ENCODE measurements at regions not wholly inside any gene's neighbourhood (a gene's known extent, or its start where the extent isn't known, plus 50 kb on each side); places are given as distances from the start of the nearest gene placed in this dataset.
A peak's percentile ranks its signal among the peaks of the same experiment; 100 is the strongest.

DNA sequence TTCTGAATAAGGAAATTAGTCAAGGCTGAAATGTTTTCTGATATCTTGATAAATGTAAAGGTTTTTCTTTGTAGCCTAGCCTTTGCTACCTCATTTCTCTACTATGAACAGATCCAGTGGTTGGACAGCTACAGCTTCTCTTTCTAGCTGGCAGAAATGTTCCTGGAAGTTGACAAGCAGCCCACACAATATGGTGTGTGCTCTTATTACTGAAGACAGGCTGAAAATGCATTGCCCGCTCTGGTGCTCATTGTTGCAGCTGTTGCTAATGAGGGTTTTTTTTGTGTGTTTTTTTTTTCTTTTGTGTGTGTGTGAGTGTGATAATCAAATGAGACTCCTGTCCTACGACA, 844.3 kb upstream of the SEMA6D start:
- Histone ChIP-seq H2BK120ac (replicated peaks; ENCODE audit: low read depth, low read length) (no peak overlapping the region), H3K79me1 (ENCODE audit: low read depth, low read length) (no peaks in the 10 kb centered on the region), H3K14ac (ENCODE audit: insufficient read length) (no peak overlapping the region), H2BK20ac (ENCODE audit: low read length) (no peak overlapping the region), H3K9ac (replicated peaks in 1 of 4; ENCODE audit: extremely low read depth in 1 of 4, low read depth in 3 of 4, low read length in 3 of 4) (no peak overlapping the region), H2BK15ac (ENCODE audit: low read length) (no peak overlapping the region), H3K4me1 (replicated peaks in 1 of 4; ENCODE audit: control insufficient read depth in 3 of 4, insufficient read depth in 4 of 4, low read length in 3 of 4) (no peaks in the 10 kb centered on the region), H4K91ac (replicated peaks; ENCODE audit: insufficient read length, low read length) (no peak overlapping the region), H4K20me1 (replicated peaks in 1 of 2; ENCODE audit: control insufficient read depth in 1 of 2, insufficient read depth in 2 of 2, low read length in 2 of 2) (no peaks in the 10 kb centered on the region), H4K5ac (ENCODE audit: insufficient read length, low read depth, low read length) (no peak overlapping the region), H3K79me2 (ENCODE audit: control insufficient read depth in 1 of 2, insufficient read depth in 2 of 2, low read length in 2 of 2) (no peaks in the 10 kb centered on the region), H2AK5ac (ENCODE audit: low read depth, low read length) (no peak overlapping the region), H3K23ac (ENCODE audit: insufficient read length) (no peak overlapping the region), H3K36me3 (ENCODE audit: control insufficient read depth in 2 of 4, insufficient read depth in 4 of 4, low read length in 3 of 4) (no peaks in the 10 kb centered on the region), H3K4me2 (ENCODE audit: insufficient read depth in 1 of 2, low read depth in 2 of 2, low read length in 2 of 2) (no peak overlapping the region), H3K4me3 (ENCODE audit: extremely low read depth in 1 of 4, insufficient read depth in 2 of 4, low read depth in 3 of 4, low read length in 4 of 4) (no peak overlapping the region), H3K27me3 (replicated peaks in 1 of 4; ENCODE audit: control insufficient read depth in 3 of 4, extremely low read depth in 1 of 4, insufficient read depth in 3 of 4, low read length in 3 of 4) (no peaks in the 10 kb centered on the region), H3K56ac (replicated peaks; ENCODE audit: insufficient read length, low read depth, low read length) (no peak overlapping the region), H3K18ac (ENCODE audit: extremely low read depth, low read length) (no peak overlapping the region), H2BK5ac (ENCODE audit: low read depth, low read length) (no peak overlapping the region), H2BK12ac (ENCODE audit: low read depth, low read length) (no peak overlapping the region), H3K23me2 (ENCODE audit: low read depth, low read length) (no peaks in the 10 kb centered on the region), H2AFZ (ENCODE audit: low read length) (peak overlapping the region; percentile 94; the same call in 1 of the 2 replicates), H3K4ac (replicated peaks; ENCODE audit: insufficient read length, low read depth, low read length) (no peak overlapping the region), H4K8ac (ENCODE audit: extremely low read depth, insufficient read depth, low read length) (no peak overlapping the region), H3K9me3 (ENCODE audit: insufficient read depth in 2 of 2, low read depth in 1 of 2, low read length in 1 of 2) (no peaks in the 10 kb centered on the region), H3K27ac (ENCODE audit: low read depth, low read length) (no peak overlapping the region)
- TF ChIP-seq BRCA1 (IDR thresholded peaks at IDR 0.05; ENCODE audit: low read depth, low read length) (no peak), CBX5 (IDR thresholded peaks at IDR 0.05; ENCODE audit: low read depth, low read length) (no peak), CTBP2 (IDR thresholded peaks at IDR 0.05; ENCODE audit: borderline replicate concordance, insufficient read depth, insufficient read length, low read length) (no peak), KDM4A (IDR thresholded peaks at IDR 0.05; ENCODE audit: low read depth, low read length, severe bottlenecking) (no peak)
- DNase-seq (ENCODE audit: low read depth in 1 of 2, low spot score in 2 of 2): no peak
- FAIRE-seq: no peak
- POLR2A ChIA-PET (ENCODE audit: partially characterized antibody): no interaction called here
- CTCF ChIA-PET (ENCODE audit: partially characterized antibody): interaction anchor here (0.6 kb wide), 1 partner anchor 379 kb away, joined by 3 read pairs; no protein-coding TSS in a partner anchor
- WGBS, 2 experiments (ENCODE audit: extremely low coverage in 1 of 2, insufficient coverage in 1 of 2, insufficient read length in 1 of 2, insufficient replicate concordance in 2 of 2, low coverage in 1 of 2, low lambda C conversion rate in 2 of 2, missing lambda C conversion rate in 1 of 2): 85% methylated on average over 2 of the region's 2 CpGs; no CpG with 5 or more reads in 1 of the 2 experiments

Measured in H1 (cell line).